GF-D8 (cell line): ENCODE measurements at regions not wholly inside any gene's neighbourhood (a gene's known extent, or its start where the extent isn't known, plus 50 kb on each side); places are given as distances from the start of the nearest gene placed in this dataset.
"Not testable (repeated sequence)": the region's sequence is repeated elsewhere in the genome, so short reads cannot be mapped to it uniquely, and the experiment has no call there.

Experiments
- DNase-seq: peaks from one replicate; lab custom pipeline; 2025; lab: John Stamatoyannopoulos, UW

DNA sequence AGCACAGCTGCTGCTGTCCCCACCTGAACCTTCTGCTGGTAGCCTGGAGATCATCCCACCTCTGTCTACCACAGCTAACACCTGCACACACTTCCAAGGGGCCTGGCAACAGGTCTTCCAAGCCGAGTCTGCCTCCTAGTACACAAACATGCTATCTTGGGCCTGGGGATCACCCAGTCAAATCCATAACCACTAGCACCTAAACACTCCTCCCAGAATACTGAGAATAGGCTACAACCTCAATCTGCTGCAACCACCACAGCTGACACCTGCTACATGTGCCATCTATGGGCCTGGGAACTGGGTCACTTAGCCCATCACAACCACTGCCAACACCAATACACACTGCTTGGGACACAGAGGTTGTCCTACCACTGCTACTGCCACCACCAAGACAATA is 362.8 kb upstream of the ARPP21 start:
- no peak for DNase-seq

DNA sequence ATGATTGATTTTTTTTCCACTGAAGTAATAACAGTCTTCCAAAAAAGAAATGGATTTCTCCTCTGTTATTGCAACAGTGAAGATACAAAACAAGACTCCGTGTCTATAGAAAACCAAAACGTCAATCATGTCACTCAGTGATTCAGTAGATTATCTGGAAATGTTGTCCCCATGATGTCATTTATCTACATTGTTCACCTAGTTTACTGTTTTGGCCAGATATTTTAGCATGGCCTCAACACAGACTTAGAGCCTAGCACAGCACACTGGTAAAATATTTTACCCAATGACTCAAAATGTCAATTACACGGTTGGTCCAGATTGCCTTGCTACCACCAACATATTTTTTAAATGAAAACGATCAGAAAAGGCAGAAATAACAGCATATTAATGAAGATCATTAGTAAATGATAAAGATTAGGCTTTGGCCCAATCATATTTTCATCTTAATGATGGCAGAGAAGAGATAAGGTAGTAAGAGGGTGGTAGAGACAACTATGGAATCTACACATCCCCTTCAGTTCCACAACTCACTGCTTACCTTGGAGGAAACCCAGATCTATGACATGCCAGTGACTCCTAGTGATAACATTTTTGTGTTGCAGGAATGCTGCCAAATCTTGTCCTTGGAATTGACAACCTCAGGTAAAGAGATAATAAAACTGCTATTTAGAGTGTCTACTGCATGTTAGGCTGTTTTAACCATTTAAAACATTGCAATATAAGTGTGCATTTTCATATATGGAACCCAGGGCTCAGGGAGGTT is 347.7 kb upstream of the ARPP21 start:
- DNase-seq: no peak

DNA sequence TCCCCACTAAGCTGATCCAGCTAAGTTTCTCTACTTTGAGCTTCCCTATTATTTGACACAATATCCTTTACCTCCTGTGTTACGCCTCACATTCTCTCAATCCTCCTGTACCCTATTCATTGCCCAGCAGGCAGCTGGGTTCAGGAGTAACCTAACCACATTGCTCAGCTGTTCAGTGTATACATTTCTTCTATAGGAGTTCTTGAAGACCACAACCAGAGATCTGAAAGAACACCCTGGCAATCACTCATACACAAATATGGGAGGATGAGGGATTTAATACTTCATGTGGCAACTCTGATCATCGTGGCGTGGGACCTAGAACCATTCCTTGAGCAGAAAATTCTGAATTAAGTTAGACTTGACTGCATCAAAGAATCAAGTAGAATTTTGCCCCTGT is 346.8 kb upstream of the ARPP21 start:
- DNase-seq: no peak

DNA sequence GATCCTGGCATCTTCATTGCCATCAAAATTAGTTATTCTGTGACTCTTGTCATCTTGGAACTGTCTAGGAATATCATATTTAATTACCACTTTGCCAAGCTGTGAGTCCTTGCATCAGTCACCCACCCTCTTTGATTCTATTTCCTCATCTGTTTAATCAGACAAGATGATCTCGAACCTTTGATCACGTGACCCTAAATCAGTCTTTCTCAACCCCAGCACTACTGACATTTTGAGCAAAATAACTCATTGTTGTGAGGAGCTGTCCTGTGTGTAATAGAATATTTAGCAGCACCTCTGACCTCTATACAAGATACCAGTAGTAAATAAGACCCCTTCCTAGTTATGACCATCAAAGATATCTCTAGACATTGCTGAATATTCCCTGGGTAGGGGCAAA is 343.4 kb upstream of the ARPP21 start:
- no peak for DNase-seq

DNA sequence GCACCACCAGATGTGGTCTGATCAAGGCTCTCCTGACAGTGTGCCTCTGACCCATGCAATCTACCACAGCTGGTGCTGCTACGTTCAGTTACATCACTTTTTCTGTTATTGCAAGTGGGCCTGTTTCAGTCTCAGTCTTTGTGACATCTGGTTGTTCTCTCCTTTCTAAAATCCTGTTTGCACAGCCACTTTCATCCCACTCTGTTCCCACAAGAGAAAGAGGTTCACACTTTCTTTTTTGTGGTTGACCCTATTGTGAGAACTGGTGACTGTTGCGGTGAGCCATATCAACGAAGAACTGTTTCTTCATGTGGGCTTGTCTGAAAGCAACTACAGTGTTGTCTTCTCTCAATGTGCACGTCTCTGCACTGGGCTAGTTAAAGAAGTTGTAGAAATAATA is 342.8 kb upstream of the ARPP21 start:
- no peak for DNase-seq

DNA sequence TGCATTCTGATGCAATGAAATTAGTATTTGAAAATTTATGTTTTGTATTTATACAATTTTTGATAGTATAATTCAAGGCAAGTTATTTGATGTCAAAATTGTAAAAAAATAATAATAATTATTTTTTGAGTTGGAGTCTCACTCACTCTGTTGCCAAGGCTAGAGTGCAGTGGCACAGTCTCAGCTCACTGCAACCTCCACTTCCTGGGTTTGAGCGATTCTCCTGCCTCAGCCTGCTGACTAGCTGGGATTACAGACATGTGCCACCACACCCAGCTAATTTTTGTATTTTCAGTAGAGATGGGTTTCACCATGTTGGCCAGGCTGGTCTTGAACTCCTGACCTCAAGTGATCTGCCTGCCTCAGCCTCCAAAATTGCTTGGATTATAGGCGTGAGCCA is 342.4 kb upstream of the ARPP21 start:
- not testable (repeated sequence) for DNase-seq

DNA sequence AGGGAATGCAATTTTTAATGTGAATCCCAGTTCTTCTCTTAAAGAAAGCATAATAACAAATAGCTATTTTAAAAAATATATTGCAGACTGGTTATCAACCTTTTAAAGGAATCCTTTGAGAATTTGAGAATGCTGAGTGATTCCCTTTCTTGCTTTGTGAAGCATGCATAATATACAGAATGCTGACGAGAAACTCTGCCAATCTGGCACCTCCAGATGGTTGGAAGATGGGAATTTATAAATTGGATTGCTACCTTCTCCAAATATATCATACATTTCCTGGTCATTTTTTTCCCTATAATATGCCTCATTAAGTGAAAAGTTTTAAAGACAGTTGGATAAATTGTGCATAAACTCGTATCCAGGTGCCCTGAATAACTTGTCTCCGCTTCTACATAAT is 333.9 kb upstream of the ARPP21 start:
- no peak for DNase-seq

DNA sequence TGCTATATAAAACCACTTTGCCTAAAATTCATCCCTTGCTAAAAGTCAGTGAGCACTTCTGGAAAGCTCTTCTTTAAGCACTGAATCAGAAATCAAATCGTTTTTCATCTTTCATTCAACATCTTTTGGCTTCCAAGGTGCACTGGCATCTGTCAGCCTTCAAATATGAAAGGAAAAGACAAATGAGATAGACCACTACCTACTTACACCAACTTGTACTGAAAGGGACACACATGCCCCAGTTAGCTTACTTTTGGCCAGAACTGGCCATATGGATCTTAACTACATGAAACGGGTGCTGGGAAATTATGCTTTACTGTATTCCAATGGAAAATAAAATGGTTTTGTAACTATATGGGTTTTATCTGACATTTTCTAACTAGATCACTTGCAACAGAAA is 332.0 kb upstream of the ARPP21 start:
- no peak for DNase-seq

DNA sequence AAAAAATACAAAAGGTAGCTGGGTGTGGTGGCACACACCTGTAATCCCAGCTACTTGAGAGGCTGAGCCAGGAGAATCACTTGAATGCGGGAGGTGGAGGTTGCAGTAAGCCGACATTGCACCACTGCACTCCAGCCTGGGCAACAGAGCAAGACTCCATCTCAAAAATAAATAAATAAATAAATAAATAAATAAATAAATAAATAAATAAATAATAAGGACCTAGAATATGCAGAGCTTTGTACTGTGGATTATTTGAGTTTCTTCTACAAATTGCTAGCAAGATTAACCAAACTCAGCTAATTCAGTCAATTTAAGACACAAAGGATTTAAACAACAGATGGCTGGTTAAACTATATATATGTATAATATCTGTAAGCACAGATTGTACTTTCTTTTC is 322.5 kb upstream of the ARPP21 start:
- not testable (repeated sequence) for DNase-seq

DNA sequence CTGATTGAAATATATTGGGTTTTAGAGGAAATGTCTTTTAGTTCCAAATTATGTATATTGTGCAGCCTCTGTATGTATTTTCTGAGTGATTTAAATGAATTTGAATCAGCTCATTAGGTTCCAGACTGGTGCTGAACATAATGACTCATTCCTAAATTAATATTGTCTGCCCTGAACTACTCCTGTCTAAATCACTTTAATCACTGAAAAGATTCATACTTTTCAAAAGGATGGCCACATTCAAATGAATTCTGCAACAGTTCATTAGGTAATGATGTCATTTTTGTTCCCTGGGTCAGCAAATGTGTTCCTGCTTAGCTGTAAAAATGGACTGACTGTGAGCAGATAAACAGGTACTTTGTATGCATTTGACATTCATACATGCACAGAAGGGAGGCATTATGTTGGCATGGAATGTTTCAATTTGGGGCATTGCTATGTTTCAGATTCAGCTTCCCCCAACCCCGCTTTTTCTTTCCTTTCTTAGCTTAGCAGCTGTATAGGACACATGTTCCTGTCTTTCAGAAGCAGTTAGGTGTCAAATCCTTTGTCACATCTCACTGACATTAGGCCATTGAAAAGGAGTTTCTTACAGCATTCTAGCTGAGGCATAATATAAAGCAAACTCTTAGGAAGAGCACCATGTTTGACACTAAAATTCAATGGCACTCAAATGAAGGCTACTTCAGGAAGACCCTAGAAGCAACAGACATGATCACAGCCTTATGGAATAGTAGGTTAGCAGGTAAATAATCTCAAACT is 318.5 kb upstream of the ARPP21 start:
- no peak for DNase-seq

DNA sequence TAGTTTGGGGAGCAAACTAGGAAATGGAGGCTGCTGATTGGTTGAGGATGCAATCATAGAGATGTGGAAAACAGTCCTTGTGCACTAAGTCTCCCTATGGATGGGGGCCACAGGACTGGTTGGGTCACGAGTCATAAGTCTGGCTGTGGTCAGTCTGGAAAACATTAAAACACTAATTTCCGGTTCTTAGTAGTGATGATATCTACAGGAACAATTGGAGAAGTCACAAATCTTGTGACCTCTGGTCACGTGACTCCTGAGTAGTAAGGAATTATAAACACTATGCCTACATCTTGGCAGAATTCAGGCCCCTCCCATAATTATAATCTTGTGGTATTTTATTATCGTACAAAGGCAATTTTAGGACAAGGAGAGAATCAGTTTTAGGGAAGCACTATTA is 317.3 kb upstream of the ARPP21 start:
- no peak for DNase-seq

DNA sequence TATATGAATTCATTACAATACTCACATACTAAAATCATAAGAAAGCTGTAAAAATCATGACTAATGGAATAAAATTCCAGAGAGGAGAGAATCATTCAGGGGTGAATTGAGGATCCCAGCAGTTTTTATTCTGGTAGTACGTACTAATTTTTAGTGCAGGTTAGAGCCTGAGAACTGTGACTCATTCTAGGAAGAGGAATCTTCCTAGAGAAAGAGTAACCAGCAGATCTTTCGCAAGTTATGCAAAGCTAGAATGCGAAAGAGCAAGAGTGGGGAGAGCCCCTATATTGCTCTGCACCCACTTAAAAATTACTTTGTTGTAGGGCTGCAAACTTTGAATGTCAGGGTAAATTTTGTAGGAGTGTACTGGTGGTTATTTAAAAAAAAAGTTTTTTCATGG is 303.6 kb upstream of the ARPP21 start:
- DNase-seq: no peak

DNA sequence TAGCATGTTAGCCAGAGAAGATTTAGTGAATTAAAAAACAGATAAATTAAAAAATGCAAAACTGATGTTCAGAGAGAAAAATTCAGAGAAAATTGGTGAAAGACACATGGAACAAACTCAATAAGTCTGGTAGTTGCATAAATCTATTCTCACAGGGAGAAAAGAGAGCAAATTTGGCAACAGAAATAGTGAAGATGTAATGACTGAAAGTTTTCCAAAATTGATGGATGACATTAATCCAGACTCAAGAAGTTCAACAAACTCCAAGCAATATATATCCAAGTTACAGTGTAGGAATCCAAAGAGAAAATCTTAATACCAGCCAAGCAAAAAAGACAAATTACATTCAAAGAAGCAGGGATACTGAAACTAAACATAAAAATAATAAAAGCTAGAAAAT is 302.7 kb upstream of the ARPP21 start:
- DNase-seq: no peak

DNA sequence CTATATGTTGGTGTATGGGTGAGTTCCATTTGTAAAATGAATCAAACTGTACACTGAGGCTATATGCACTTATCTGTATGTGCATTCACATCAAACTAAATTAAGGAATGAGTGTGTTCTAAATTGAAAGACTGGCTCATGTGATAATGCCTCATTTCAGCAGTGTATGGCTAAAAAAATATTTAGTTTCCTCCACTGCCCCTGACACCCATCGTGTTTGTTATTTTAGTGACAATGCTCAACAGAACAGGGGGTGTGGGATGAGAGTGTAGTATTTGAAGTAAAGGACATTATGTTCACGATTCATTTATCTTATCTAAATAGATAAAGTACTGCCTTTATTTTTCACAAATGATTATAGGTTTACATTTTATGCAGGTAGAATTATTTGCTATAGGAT is 301.1 kb upstream of the ARPP21 start:
- DNase-seq: no peak

DNA sequence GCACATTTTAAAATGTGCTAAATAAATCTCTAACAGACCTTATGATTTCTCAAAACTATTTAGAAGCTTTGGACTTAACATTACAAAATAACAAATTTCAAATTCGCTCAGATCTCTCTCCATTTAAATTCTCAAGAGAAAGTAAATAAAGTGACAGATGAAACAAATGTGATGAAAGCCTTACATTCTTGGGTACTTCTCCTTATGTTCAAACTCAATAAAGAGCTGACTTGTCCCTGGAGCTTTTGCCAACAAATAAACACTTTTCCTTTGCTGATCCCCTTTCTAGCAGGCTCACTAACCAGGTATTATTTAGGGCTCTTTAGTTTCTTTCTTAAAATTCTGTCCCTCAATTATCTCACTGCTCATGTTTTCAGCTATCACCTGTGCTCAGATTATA is 259.1 kb upstream of the ARPP21 start:
- no peak for DNase-seq

DNA sequence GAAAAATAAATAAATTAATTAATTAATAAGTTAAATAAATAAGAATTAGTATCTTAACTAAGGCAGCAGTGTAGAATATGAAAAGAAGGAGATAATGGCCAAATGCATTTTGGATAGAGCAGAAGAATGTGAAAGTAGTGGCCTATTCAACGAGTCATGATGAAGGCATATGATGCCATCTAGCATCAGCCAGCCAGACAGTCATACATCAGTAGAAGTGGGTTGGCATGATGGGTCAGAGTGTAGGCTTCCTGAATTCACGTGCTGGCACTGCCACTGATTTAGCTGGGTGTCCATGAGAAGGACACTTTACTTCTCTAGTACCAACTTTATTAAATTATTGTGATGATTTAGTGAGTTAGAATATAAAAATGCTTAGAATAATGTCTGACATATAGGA is 256.1 kb upstream of the ARPP21 start:
- no peak for DNase-seq

DNA sequence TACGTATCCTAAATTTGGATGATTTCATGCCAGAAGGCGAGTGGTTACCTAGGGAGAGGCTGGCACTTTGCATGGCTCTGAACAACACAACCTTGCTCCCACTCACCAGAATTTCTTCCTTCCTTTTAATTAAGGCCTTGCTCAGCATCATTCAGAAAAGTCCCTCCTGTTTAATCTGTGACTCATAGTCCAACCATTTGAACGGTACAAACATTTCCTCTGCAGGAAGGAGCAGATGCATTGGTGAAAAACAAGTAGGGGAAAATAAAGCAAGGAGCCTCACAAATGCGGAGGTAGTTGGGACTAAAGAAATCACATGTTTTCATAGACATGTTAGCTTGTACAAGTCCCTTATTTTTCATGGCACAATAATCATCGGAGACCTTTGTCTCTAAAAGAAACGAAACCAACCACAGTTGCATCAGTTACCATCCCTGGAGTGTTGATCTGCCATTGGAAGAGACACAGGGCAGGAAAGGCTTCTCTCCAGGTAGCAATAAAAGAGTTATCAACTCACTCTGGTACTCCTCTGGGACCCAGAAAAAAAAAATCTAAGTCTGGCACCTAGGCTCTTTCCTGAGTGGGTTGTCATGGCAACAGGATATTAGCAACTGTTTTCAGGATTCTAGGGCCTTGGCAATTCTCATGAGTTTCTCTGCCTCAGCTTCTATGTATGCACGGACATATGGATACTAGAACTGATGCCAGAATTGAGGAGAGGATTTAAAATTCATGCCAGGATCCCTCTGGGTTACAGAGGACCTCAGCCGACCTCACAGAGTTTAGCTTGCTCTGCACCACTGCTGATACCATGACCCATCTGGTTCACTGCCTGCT is 255.4 kb upstream of the ARPP21 start:
- DNase-seq: no peak

DNA sequence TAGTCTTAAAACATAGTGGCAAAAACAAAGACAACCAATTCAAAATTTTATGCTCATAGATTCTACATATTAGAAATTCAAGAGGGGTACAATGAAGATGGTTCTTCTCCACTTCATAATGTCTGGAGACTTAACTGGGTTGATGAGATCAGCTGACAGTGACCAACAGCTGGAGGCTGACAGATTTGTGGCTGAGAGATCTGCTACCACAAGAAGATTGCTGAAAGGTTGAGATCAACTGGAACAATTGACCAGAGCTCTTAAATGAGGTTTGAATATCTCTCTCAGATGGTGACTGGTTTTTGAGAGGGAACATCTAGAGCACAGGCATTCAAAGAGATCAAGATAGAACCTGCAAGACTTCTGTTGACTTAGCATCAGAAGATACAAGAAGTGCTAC is 254.1 kb upstream of the ARPP21 start:
- DNase-seq: no peak

DNA sequence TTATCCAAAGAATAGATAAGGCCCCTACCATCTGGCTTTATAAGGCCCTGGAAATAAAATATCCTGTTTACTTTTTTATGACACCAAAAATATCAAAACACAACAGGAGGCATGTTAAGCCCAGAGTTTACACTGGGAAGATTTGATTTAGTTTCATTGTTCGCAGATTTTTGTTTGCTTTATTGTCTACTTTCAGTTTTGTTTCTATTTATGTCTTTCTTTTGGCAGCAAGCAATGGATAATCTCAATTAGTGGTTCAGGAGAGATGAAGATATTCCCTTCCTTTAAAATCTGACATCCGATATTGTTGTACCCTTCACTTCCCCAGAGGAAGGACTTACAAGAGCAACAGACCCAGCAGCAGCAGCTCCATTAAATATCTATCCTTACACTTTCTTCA is 249.4 kb upstream of the ARPP21 start:
- DNase-seq: no peak

DNA sequence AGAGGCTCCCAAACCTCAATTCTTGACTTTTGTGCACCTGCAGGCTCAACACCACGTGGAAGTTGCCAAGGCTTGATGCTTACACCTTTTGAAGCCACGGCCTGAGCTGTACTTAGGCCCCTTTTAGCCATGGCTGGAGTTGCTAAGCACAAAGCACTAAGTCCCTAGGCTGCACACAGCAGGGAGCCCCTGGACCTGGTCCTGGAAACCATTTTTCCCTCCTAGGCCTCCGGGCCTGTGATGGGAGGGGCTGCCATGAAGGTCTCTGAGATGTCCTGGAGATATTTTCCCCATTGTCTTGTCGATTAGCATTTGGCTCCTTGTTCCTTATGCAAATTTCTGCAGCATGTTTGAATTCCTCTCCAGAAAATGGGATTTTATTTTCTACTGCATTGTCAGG is 247.1 kb upstream of the ARPP21 start:
- DNase-seq: no peak

DNA sequence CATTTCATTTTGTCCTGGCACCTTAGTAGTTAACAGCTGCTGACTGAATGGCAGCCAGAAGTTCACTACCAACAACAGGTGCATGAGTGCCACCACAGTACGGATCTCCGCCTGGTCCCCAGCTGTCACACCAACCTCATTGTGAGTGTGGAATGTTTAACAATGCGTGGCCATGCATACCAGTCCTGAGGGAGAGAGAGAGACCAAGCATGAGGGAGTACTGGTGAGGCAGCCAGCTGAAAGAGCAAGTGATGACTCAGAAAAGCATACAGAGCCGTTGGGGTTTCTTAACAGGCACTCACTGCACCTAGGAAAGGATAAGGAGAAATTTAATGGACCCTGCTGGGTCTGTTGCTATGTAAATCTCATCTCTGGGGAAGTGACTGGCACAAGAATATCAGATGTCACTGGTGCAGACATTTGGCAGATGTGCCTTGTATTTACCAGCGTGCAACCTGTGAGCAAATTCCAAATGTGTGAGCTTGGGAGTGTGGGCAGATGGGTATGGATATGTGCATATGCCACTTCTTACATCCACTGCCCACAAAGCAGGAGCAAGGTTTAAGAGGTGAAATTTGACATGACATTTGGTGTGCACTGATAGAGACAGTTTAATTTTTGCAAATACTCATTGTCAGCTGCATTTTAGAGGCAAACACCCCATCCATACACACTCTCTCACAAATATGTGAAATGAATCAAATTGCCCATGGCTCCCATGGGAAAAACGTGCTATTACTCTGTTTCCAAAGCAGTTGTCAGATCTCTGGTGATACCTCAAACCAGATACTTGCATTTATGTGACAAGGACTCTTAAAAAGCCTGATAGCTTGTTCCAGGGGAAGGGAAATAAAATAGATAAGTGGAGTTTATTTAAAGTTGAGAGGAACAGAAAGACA is 245.2 kb upstream of the ARPP21 start:
- no peak for DNase-seq

DNA sequence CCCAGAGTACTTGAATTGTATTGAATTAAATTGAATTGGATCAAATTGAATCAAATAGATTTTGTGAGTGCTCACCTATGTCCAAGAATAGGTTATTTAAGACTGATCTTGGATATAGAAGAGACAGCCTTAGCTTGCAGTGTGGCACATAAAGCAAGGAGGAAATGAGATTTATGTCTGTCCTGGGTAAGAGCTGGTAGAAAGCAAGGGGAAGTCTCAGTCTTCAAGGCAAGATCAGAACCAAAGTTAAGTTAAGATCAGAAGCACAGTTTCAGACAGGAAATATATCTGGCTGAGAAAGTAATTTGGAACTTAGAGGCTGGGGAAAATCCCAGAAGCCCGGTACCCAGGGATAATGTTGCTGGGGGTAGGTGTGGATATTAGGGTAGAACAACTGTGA is 244.4 kb upstream of the ARPP21 start:
- no peak for DNase-seq
